Pancreas (tissue), 10 donors: ENCODE measurements at regions not wholly inside any gene's neighbourhood (a gene's known extent, or its start where the extent isn't known, plus 50 kb on each side); places are given as distances from the start of the nearest gene placed in this dataset.

ENCODE experiments used
- ATAC-seq, 4 donors: fragments of 200-7000 bp; cut with Tn5 transposase; one replicate each; pipeline versions ENCODE4 v1.8.0 to v1.9.1; 2020; ENCODE audit warnings: mild to moderate bottlenecking in 4 of 4, moderate library complexity in 4 of 4
- DNase-seq, 6 donors: peaks; one replicate each; pipeline ENCODE4 v3.0.0-alpha.2; 2020
- FAIRE-seq: peaks from 2 replicates; lab custom pipeline; 2012; peaks lifted over from hg19 to GRCh38; lab: Jason Lieb, UNC
- H3K27ac ChIP-seq, 4 donors: fragments of 200-600 bp; sonication (generic); 1 replicate in 3 of 4; 2 replicates in 1 of 4; pipeline versions ENCODE4 v1.5.0 to v1.8.0; 2020
- H3K27me3 ChIP-seq, 4 donors: fragments of 200-600 bp; one replicate each; pipeline ENCODE4 v1.8.0; 2021
- H3K36me3 ChIP-seq, 3 donors: fragments of 200-600 bp; sonication (generic) in 1 of 3; one replicate each; pipeline versions ENCODE4 v1.5.0 to v1.8.0; 2020 to 2021
- H3K4me1 ChIP-seq, 3 donors: fragments of 200-600 bp; one replicate each; pipeline ENCODE4 v1.8.0; 2021
- H3K4me3 ChIP-seq, 4 donors: fragments of 200-600 bp; sonication (generic) in 2 of 4; one replicate each; pipeline versions ENCODE4 v1.5.0 to v1.8.0; 2020 to 2021
- H3K9me3 ChIP-seq, 4 donors: fragments of 200-600 bp; one replicate each; pipeline ENCODE4 v1.8.0; 2021
- CTCF ChIP-seq, 4 donors: fragments of 200-600 bp; sonication (generic) in 3 of 4; IDR thresholded peaks; one replicate each; pipeline versions ENCODE4 v1.5.0 to v1.8.0; 2021; ENCODE audit warnings: antibody characterized with exemption in 4 of 4
- WGBS, 2 donors: extraction: QIAGEN DNeasy Blood & Tissue Kit; methylation state at CpG; one replicate each; pipeline ENCODE4 v1.1.7; 2013; 5-methylcytosine and 5-hydroxymethylcytosine counted together
- intact Hi-C, 3 donors: fragments of 100-400 bp; cut with DNase I; formaldehyde crosslinking; loops; one replicate each; pipeline versions ENCODE4 v1.11.1 to v1.14.2; 2022
- donor health status: healthy with polysubstance abuse.
- donor health status: DM: no; HTN: no; CAD: no; lungs with moderate emphysema.
- donor health status: DM: no; HTN: no; CAD: no.
- donor health status: control.
- donor health status: control.
- donor health status: Bipolar disorder and iron deficiency.
- donor health status: DM: yes; HTN: yes; CAD: no.
- donor health status: DM: no; HTN: no; CAD: no.
- donor health status: DM: no; HTN: no; CAD: no.
- donor health status: DM: yes; HTN: yes; CAD: no.

GRCh38 chr3:3685721-3686120 is 113.5 kb upstream of the LRRN1 start:
- no peak for ATAC-seq
- WGBS, 2 donors = 77 to 93% methylated on average over 7 of the region's 7 CpGs
- Histone ChIP-seq H3K9me3 (no peaks in the 10 kb centered on the region), H3K4me3 (no peak overlapping the region), H3K4me1 (no peaks in the 10 kb centered on the region), H3K27ac (no peak overlapping the region), H3K36me3 (no peaks in the 10 kb centered on the region), H3K27me3 (peaks cover 0 to under 1% (median 0%) of the 10 kb centered on the region in 4 donors)
- intact Hi-C loops = no loop called here
- TF ChIP-seq CTCF (IDR thresholded peaks at IDR 0.05) = no peak
- FAIRE-seq = no peak
- DNase-seq = no peak

GRCh38 chr3:3683261-3683660 is 116.0 kb upstream of the LRRN1 start:
- Histone ChIP-seq H3K4me3 (no peak overlapping the region), H3K27ac (no peak overlapping the region), H3K9me3 (no peaks in the 10 kb centered on the region), H3K4me1 (no peaks in the 10 kb centered on the region), H3K27me3 (no peaks in the 10 kb centered on the region), H3K36me3 (no peaks in the 10 kb centered on the region)
- ATAC-seq (no peak), FAIRE-seq (no peak), DNase-seq (no peak)
- intact Hi-C loops = no loop called here
- 94 to 100% methylated on average over 1 of the region's 1 CpG for WGBS, 2 donors
- TF ChIP-seq CTCF (IDR thresholded peaks at IDR 0.05) = no peak

- Histone ChIP-seq H3K4me1 (no peaks in the 10 kb centered on the region), H3K27me3 (no peaks in the 10 kb centered on the region), H3K9me3 (no peaks in the 10 kb centered on the region), H3K36me3 (no peaks in the 10 kb centered on the region), H3K4me3 (no peak overlapping the region), H3K27ac (no peak overlapping the region)
- intact Hi-C loops = no loop called here
- 5 to 9% methylated on average over 1 of the region's 1 CpG for WGBS, 2 donors
- DNase-seq (no peak), ATAC-seq (peak in 2 of 4 donors; percentile 54 to 82), FAIRE-seq (no peak)
- no peak for TF ChIP-seq CTCF (IDR thresholded peaks at IDR 0.05)
Measured at GRCh38 chr3:3675801-3676200, 123.4 kb upstream of the LRRN1 start.

GRCh38 chr3:3675186-3675585 is 124.0 kb upstream of the LRRN1 start:
- no peaks in the 10 kb centered on the region for H3K36me3 ChIP-seq
- ATAC-seq = no peak
- no peak overlapping the region for H3K27ac ChIP-seq
- no peaks in the 10 kb centered on the region for H3K9me3 ChIP-seq
- DNase-seq = no peak
- no peak for TF ChIP-seq CTCF (IDR thresholded peaks at IDR 0.05)
- intact Hi-C loops = no loop called here
- H3K4me1 ChIP-seq = no peaks in the 10 kb centered on the region
- no peak for FAIRE-seq
- no peaks in the 10 kb centered on the region for H3K27me3 ChIP-seq
- H3K4me3 ChIP-seq = no peak overlapping the region

GRCh38 chr3:3666664-3667063 is 132.6 kb upstream of the LRRN1 start:
- H3K4me3 ChIP-seq = no peak overlapping the region
- intact Hi-C loops = no loop called here
- H3K4me1 ChIP-seq = no peaks in the 10 kb centered on the region
- ATAC-seq (no peak), FAIRE-seq (no peak), DNase-seq (no peak)
- H3K9me3 ChIP-seq = no peaks in the 10 kb centered on the region
- no peak for TF ChIP-seq CTCF (IDR thresholded peaks at IDR 0.05)
- H3K27ac ChIP-seq = no peak overlapping the region
- WGBS, 2 donors = 67 to 73% methylated on average over 3 of the region's 3 CpGs
- no peaks in the 10 kb centered on the region for H3K27me3 ChIP-seq
- no peaks in the 10 kb centered on the region for H3K36me3 ChIP-seq
